ENCODE measurements at regions not wholly inside any gene's neighbourhood (a gene's known extent, or its start where the extent isn't known, plus 50 kb on each side); places are given as distances from the start of the nearest gene placed in this dataset.

DNA sequence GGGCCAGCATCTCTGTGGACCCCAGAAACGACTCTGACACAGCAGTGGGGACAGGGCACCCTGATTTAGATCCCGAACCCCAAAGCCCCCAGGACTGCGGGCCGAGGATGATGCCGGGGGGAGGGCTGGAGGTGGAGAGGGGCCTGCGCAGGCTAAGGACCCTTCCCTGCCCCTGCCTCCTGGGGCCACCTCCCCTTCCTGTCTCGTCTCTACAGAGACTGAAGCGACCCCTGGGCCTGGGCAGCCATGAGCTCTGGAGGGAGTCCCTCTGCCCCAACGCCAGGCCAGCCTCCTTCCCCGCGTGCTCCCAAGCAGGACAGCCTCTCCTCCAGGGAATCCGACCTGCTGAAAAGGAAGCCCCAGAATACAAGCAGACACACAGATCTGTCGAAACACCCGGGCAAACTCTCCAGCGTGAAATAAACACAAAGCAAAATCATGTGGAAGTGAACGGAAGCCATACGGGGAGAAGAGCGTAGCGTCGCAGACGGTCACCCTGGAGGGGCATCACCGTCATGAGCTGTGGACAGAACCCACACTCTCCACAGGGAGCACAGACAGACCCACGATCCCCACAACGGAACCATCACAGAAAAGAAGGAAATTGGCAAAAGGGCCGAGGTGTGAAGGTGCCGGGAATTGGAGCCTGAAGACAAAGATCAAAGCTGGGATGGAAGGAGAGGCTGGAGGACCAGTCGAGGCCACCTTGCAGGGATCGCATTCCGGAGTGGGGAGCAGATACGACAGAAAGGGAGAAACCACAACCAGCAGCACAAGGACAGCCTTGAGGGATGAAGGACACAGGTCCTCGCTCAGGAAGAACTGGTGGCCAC, 51.0 kb upstream of the CTDP1 start:
- no peak for DNase-seq

DNA sequence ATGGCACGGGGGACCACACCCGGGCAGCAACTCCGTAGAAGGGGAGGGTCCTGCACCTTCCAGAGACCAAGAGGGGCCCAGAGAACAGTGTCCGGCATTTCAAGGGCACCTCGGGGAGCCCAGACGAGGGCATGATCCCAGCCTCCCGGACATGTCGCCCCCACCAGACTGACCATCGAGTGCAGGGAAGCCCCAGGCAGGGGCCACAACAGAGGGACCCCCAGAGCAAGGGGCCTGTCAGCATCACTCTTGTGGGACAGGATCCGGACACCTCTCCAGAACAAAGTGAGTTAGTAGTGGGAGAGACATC, 50.4 kb upstream of the CTDP1 start:
- DNase-seq: no peak

DNA sequence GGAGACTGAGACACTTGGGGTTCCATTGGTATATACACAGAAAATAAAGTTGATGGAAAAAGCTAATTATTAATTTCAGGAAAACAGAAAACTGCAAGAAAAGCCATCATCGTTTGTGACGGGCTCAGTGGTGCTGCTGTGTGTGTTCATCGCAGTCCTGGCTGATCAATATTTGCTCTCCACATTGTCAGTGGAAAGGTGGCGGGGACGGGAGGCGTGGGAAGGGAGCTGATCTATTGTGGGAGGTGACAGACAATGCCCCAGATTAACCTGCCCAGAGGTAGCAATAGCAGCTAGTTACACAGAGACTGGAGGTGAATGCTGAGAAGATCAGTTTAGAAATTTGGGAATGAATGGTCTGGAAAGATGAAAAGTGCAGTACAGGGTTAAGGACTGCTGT, 50.0 kb upstream of the CTDP1 start:
- DNase-seq: no peak
